PC-3 (cell line): ENCODE measurements at regions not wholly inside any gene's neighbourhood (a gene's known extent, or its start where the extent isn't known, plus 50 kb on each side); places are given as distances from the start of the nearest gene placed in this dataset.

ENCODE experiments used
- ATAC-seq: fragments of 200-7000 bp; cut with Tn5 transposase; 2 replicates; pipeline ENCODE4 v1.9.1; 2020; ENCODE audit warnings: mild to moderate bottlenecking, moderate library complexity
- BruUV-seq: library from RNA; stranded (reverse); fragments of 400-500 nt; replicated peaks from 2 replicates; lab custom pipeline; 2021; lab: Mats Ljungman, UMichigan
- CTCF ChIA-PET: fragments of 300-600 bp; sonication (Branson Sonifier 250); formaldehyde crosslinking; loops from one replicate; lab custom pipeline; 2022; ENCODE audit warnings: antibody characterized with exemption; lab: Charles Lee
- POLR2A ChIA-PET: fragments of 300-600 bp; sonication (Branson Sonifier 250); formaldehyde crosslinking; loops from one replicate; lab custom pipeline; 2022; ENCODE audit warnings: antibody characterized with exemption; ENCODE audit not compliant: unreplicated experiment; lab: Charles Lee
- DNase-seq: peaks from one replicate; pipeline ENCODE4 v3.0.0-alpha.2; 2015
- H2AFZ ChIP-seq: fragments of 300-600 bp; sonication (generic); 2 replicates; pipeline ENCODE4 v1.6.0; 2016; ENCODE audit warnings: antibody characterized with exemption, low read length
- H3F3A ChIP-seq: fragments of 300-600 bp; sonication (generic); one replicate; pipeline ENCODE4 v1.6.0; 2017; ENCODE audit warnings: antibody characterized with exemption, low read length, control low read depth, mild to moderate bottlenecking; ENCODE audit not compliant: unreplicated experiment
- H3K27ac ChIP-seq: fragments of 300-600 bp; sonication (generic); 2 replicates; pipeline ENCODE4 v1.5.1; 2016; ENCODE audit warnings: mild to moderate bottlenecking, low read length
- H3K27me3 ChIP-seq: fragments of 300-600 bp; sonication (generic); 2 replicates; pipeline ENCODE4 v1.6.1; 2016; ENCODE audit warnings: low read length, mixed read lengths
- H3K36me3 ChIP-seq: fragments of 300-600 bp; sonication (generic); 2 replicates; pipeline ENCODE4 v1.6.1; 2016; ENCODE audit warnings: low read depth, mixed run types, low read length, mixed read lengths
- H3K4me1 ChIP-seq: fragments of 300-600 bp; sonication (generic); 2 replicates; pipeline ENCODE4 v1.5.1; 2016; ENCODE audit warnings: low read length; ENCODE audit not compliant: insufficient read depth
- H3K4me2 ChIP-seq: fragments of 300-600 bp; sonication (generic); 2 replicates; pipeline ENCODE4 v1.6.0; 2016; ENCODE audit warnings: low read length
- H3K4me3 ChIP-seq: fragments of 300-600 bp; sonication (generic); 2 replicates; pipeline ENCODE4 v1.5.1; 2016; ENCODE audit warnings: mild to moderate bottlenecking, low read length, mixed read lengths
- H3K79me2 ChIP-seq: fragments of 300-600 bp; sonication (generic); 2 replicates; pipeline ENCODE4 v1.6.1; 2017; ENCODE audit warnings: low read length, mixed read lengths
- H3K9ac ChIP-seq: fragments of 300-600 bp; sonication (generic); 2 replicates; pipeline ENCODE4 v1.6.0; 2016; ENCODE audit warnings: mild to moderate bottlenecking, low read length
- H3K9me2 ChIP-seq: fragments of 300-600 bp; sonication (generic); replicated peaks from 2 replicates; pipeline ENCODE4 v1.6.1; 2016; ENCODE audit warnings: mixed run types, low read length, mixed read lengths
- H3K9me3 ChIP-seq: fragments of 300-600 bp; sonication (generic); 2 replicates; pipeline ENCODE4 v1.6.1; 2016; ENCODE audit warnings: low read length, mixed read lengths
- H4K20me1 ChIP-seq: fragments of 300-600 bp; sonication (generic); 2 replicates; pipeline ENCODE4 v1.6.1; 2016; ENCODE audit warnings: low read length, mixed read lengths
- CTCF ChIP-seq: fragments of 300-600 bp; sonication (generic); conservative IDR thresholded peaks from 2 replicates; pipeline ENCODE4 v1.5.1; 2017; ENCODE audit warnings: antibody characterized with exemption, low read depth, mild to moderate bottlenecking, low read length
- EZH2 ChIP-seq: fragments of 300-600 bp; sonication (generic); IDR thresholded peaks from one replicate; pipeline ENCODE4 v1.6.1; 2017; ENCODE audit warnings: antibody characterized with exemption, mild to moderate bottlenecking, low read length; ENCODE audit not compliant: unreplicated experiment
- EZH2phosphoT487 ChIP-seq: fragments of 300-600 bp; sonication (generic); IDR thresholded peaks from 2 replicates; pipeline ENCODE4 v1.6.1; 2018; ENCODE audit warnings: mild to moderate bottlenecking, antibody characterized with exemption, low read length, borderline replicate concordance
- intact Hi-C: fragments of 100-400 bp; cut with micrococcal nuclease; formaldehyde crosslinking; loops from 2 replicates; pipeline ENCODE4 v1.9.0; 2023

GRCh38 chr2:181356526-181357130 is 100.6 kb upstream of the ITGA4 start:
- intact Hi-C loops: no loop called here
- POLR2A ChIA-PET: no interaction called here

DNA sequence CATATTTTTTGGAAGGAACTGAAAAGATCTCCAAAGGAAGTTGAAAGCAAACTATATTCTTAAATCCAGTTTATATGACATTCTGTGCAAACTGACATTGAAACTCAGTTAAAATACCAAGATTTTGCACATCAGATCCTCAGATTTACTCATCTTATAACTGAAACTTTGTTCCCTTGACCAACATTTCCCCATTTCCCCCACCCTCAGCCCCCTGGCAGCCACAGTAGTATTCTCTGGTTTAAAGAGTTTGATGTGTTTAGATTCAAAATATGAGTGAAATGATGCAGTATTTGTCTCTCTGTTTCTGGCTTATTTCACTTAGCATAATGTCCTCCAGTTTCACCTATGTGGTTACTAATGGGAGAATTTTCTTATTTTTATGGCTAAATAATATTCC is 99.2 kb upstream of the ITGA4 start:
- no peaks in the 10 kb centered on the region for H4K20me1 ChIP-seq
- no TSS peak for BruUV-seq
- H2AFZ ChIP-seq: no peak overlapping the region
- H3K9ac ChIP-seq: no peak overlapping the region
- no peaks in the 10 kb centered on the region for H3K36me3 ChIP-seq
- no peaks in the 10 kb centered on the region for H3K9me3 ChIP-seq
- TF ChIP-seq EZH2 (no peak), EZH2phosphoT487 (no peak), CTCF (no peak)
- peaks cover 8% of the 10 kb centered on the region; the same call in 1 of the 2 replicates for H3K4me1 ChIP-seq
- no peak overlapping the region for H3K4me2 ChIP-seq
- intact Hi-C loops: no loop called here
- H3K79me2 ChIP-seq: no peaks in the 10 kb centered on the region
- H3F3A ChIP-seq: no peaks in the 10 kb centered on the region
- POLR2A ChIA-PET: no interaction called here
- no peak overlapping the region for H3K27ac ChIP-seq
- no peaks in the 10 kb centered on the region for H3K27me3 ChIP-seq
- CTCF ChIA-PET: no interaction called here
- DNase-seq: no peak
- H3K4me3 ChIP-seq: no peak overlapping the region
- H3K9me2 ChIP-seq: no peaks in the 10 kb centered on the region
- ATAC-seq: no peak

More at GRCh38 chr2:181356526-181357130, 100.6 kb upstream of the ITGA4 start:
- no peak overlapping the region for H3K4me2 ChIP-seq
- no TSS peak for BruUV-seq
- no peaks in the 10 kb centered on the region for H3K36me3 ChIP-seq
- CTCF ChIA-PET: no interaction called here
- H2AFZ ChIP-seq: no peak overlapping the region
- no peaks in the 10 kb centered on the region for H3K9me2 ChIP-seq
- no peaks in the 10 kb centered on the region for H3K27me3 ChIP-seq
- H4K20me1 ChIP-seq: no peaks in the 10 kb centered on the region
- no peaks in the 10 kb centered on the region for H3K9me3 ChIP-seq
- ATAC-seq (no peak), DNase-seq (no peak)
- peaks cover 8% of the 10 kb centered on the region; the same call in 1 of the 2 replicates for H3K4me1 ChIP-seq
- H3K79me2 ChIP-seq: no peaks in the 10 kb centered on the region
- TF ChIP-seq CTCF (no peak), EZH2phosphoT487 (no peak)
- H3K4me3 ChIP-seq: no peak overlapping the region
- no peaks in the 10 kb centered on the region for H3F3A ChIP-seq
- no peak overlapping the region for H3K9ac ChIP-seq
- no peak overlapping the region for H3K27ac ChIP-seq

- no peak for ATAC-seq
- DNase-seq: no peak
- H4K20me1 ChIP-seq: no peaks in the 10 kb centered on the region
- no peaks in the 10 kb centered on the region for H3K4me1 ChIP-seq
- H3K4me2 ChIP-seq: no peak overlapping the region
- no peaks in the 10 kb centered on the region for H3F3A ChIP-seq
- no peaks in the 10 kb centered on the region for H3K36me3 ChIP-seq
- no peaks in the 10 kb centered on the region for H3K9me2 ChIP-seq
- H3K9ac ChIP-seq: no peak overlapping the region
- TF ChIP-seq EZH2phosphoT487: no peak
- no peak for TF ChIP-seq EZH2
- no peak for TF ChIP-seq CTCF
- ChIA-PET CTCF (no interaction called here), POLR2A (no interaction called here)
- no peak overlapping the region for H3K4me3 ChIP-seq
- no peak overlapping the region for H3K27ac ChIP-seq
- no TSS peak for BruUV-seq
- H3K79me2 ChIP-seq: no peaks in the 10 kb centered on the region
- H3K27me3 ChIP-seq: no peaks in the 10 kb centered on the region
- intact Hi-C loops: no loop called here
- no peak overlapping the region for H2AFZ ChIP-seq
- H3K9me3 ChIP-seq: no peaks in the 10 kb centered on the region
Observed at GRCh38 chr2:181362561-181362960, 94.6 kb upstream of the ITGA4 start.
